ENCODE measurements at regions not wholly inside any gene's neighbourhood (a gene's known extent, or its start where the extent isn't known, plus 50 kb on each side); places are given as distances from the start of the nearest gene placed in this dataset.
"Not testable (repeated sequence)": the region's sequence is repeated elsewhere in the genome, so short reads cannot be mapped to it uniquely, and the experiment has no call there.

DNA sequence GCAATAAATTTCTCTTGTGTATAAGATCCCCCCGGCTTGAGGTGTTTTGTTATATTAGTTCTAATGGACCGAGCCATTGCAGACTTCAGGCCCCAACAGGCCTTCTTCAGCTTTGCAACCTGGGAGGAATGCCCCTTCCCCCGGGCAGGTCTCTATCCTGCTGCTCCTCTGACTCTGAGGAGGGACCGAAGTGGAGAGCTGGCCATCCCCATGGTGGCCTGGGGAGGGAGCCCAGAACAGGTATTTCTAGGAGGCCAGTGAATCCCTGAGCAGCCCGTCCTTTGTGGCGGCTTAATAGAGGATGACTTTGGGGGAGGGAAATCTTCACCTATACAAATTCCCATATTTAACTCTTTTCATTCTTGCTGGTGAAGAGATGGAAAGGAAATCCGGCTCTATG is 715.8 kb upstream of the SOX11 start:
- DNase-seq (ENCODE audit: low spot score) = no peak

DNA sequence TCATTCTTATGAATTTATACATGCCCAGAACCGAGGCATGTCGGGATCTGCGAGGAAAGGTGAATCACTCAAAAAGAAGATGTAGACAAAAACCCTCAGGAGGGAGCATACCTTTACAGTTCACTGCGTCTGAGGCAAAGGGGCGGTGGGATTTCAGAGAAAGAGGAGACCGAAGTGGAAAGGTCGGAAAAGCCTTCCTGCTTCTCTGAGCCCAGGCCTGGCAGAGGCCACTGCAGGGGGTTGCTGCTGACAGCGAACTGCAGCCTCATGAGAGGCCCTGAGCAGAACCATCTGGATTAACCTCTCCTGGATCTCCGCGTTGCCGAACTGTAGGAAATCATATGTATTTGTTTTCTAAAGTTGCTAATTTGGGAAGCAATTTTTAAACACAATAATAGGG is 713.1 kb upstream of the SOX11 start:
- DNase-seq (ENCODE audit: low spot score) = no peak

GRCh38 chr2:4980995-4981394 is 711.2 kb upstream of the SOX11 start:
- no peak for DNase-seq (ENCODE audit: low spot score)

DNA sequence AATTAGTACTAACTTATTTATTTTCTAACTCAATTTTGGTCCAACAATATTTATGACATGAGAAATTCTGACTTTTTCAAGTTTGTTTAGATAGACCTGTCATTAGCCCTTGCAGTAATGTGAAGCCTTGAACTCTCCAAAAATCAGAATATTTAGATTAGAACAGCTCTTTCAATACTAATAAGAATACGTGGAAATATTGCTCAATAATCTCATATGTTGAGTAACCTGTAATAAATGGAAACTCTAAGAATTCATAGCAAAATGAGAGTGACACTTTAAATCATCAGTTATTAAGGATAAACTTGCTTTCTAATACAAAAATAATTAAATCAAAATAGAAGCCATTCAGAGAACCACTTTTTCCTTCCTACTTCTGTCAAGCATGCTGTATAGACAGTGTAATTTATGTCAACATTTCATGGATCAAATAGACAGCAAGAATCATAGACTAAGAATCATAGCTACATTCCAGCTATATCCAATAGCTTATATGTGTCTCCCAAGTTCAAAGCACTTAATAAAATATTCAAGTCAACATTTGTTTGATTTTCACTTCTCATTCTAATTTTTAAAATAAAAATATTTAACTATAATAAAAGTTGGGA is 710.3 kb upstream of the SOX11 start:
- no peak for DNase-seq (ENCODE audit: low spot score)

DNA sequence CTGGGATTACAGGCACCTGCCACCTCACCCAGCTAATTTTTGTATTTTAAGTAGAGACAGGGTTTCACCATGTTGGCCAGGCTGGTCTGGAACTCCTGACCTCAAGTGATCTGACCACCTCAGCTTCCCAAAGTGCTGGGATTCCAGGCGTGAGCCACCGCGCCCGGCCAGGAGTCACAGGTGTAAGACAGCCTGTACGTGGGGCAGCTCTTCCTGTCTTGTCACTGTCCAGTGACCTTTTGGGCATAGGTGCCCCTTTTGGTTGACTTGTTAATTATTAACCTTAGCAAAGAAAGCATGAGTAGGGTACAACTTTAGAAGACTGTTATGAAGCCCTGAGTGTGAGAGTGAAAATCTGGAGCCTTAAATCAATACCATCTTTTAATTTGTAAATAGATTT is 703.7 kb upstream of the SOX11 start:
- DNase-seq (ENCODE audit: low spot score) = not testable (repeated sequence)

DNA sequence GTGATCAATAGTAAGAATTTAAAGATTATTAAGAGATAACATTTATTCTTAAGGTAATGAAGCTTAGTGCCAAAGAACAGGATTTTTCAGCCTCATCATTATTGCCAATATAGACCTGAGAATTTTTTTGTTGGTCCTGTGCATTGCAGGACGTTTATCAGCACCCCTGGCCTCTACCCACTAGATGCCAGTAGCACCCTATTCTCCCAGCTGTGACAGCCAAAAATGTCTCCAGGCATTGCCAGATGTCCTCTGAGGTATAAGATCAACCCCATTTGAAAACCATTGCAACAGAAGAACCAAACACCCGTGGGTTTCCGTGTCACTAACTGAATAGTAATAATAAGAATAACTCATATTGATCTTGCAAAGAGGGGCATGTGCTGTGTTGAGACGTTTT is 700.0 kb upstream of the SOX11 start:
- DNase-seq (ENCODE audit: low spot score) = no peak

GRCh38 chr2:4995466-4995865 is 696.7 kb upstream of the SOX11 start:
- DNase-seq (ENCODE audit: low spot score) = no peak

GRCh38 chr2:5007596-5007995 is 684.6 kb upstream of the SOX11 start:
- DNase-seq (ENCODE audit: low spot score) = no peak

DNA sequence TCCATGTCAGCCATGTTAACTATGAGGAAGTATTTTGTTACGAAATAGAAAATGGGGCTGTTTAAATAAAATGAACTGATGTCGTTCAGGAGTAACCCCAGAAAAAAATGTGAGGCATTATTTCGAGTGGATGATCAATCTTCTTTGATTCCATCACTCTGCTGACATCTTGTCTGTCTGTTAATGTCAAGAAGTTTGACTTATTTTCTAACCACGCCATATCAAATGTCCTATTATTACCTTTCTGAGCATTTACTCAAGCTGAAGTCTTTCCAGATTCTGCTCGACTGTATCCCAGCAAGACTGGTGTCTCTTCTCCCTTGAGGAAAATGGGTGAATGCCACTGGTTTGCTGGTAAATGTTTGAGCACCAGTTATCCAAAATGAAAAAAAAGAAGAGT is 672.9 kb upstream of the SOX11 start:
- DNase-seq (ENCODE audit: low spot score) = no peak

- DNase-seq (ENCODE audit: low spot score) = no peak
These were observed 671.9 kb upstream of the SOX11 start for GRCh38 chr2:5020116-5020875.

GRCh38 chr2:5021136-5021535 is 671.0 kb upstream of the SOX11 start:
- no peak for DNase-seq (ENCODE audit: low spot score)

DNA sequence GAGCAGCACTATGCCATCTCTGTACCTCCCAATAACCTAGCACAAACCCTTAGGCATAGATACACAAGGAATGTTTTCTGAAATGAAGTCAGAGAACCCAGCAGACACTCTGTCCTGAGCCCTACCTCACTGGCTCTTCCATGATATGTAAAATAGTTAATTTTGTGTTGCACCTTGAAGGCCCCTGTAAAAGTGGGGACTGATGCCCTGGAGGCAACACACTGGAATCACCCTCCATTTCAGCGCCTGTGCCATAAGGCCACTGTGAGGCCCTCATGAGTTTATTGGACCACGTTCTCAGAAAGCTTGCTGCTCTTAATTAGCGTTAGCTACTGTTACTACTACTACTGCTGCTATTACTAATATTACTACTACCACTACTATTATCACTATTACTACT is 670.1 kb upstream of the SOX11 start:
- DNase-seq (ENCODE audit: low spot score) = no peak

DNA sequence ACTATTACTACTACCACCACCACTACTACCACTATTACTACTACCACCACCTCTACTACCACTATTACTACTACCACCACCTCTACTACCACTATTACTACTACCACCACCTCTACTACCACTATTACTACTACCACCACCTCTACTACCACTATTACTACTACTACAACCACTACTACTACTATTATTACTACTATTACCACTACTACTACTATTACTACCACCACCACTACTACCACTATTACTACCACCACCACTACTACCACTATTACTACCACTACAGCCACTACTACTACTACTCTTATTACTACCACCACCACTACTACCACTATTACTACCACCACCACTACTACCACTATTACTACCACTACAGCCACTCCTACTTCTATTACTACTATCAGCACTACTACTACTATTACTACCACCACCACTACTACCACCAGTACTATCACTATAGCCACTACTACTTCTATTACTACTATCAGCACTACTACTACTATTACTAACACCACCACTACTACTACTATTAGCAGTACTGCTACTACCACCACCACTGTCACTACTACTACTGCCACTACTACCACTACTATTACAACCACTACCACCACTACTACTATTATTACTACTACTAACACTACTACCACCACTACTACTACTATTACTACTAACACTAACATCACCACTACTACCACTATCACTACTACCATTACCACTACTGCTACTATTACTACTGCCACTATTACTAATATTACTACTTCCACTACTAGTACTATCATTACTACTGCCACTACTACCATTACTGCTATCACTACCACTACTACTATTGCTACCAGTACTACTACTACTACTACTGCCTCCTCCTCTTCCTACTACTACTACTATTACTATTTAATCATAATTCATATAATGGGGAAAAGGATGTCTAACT is 669.2 kb upstream of the SOX11 start:
- DNase-seq (ENCODE audit: low spot score) = not testable (repeated sequence)

DNA sequence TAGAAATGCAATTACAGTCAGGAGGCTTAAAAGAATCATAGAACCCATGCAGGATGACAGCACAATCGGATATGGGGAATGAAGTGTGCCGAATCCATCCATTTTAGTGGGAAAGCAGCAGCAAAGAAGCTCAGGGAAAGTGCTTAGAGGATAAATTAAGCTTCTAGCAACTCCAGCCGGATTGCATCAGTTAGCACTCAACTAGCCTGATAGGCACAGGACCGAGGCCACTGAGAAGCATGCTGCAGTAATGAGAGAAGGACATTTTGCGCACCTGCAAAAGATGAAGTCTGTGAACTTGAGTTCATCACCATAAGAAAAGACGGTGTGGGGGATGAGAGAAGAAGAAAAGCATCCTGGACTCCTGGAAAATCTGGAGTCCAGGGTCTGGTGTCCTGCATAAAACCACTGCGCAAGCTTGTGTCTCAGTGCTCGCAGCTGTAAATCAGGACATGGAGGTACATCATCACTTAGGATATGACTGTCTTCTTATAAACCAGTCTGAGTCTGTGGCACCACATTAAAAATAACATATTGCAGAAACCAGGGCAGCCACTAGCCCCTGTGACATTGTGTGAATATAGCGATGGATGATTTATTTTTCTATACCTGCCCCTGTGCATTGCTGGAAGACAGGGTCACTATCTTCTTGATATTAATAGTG is 665.5 kb upstream of the SOX11 start:
- DNase-seq (ENCODE audit: low spot score) = no peak

- no peak for DNase-seq (ENCODE audit: low spot score)
These were observed 657.1 kb upstream of the SOX11 start for GRCh38 chr2:5035057-5035488.

- DNase-seq (ENCODE audit: low spot score) = no peak
These were observed 655.9 kb upstream of the SOX11 start for GRCh38 chr2:5036256-5036655.

DNA sequence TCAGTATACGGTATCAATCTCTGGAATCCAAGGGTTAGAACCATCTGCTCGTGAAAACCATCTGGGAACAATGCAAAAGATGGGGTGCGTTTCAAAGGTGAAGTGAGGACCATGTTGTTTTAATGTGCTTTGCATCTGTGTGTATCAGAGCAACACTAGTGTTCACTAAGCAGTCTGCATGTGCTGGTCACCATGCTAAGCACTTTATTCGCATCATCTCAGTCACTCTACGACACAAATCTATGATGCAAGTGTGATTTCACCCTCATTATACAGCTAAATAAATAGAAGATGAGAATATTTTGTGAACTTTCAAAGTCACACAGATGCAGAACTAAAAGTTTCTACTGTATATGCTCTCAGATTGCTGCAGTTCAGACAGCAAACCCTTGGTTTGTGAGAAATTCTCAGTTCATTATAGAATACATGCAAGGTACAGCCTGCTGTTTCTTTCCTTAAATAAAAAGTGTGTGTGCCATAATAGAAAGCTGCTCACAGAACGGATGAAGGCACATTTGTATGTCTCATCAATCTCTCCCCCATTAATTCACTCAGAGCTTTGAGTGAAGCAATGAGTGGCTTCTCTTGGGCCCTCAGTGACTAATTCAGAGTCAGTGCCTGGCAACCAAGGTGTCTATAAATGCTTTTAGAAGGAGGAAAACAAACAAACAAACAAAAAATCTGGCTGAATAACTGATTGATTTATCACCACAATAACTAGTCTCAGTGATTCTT is 652.8 kb upstream of the SOX11 start:
- DNase-seq (ENCODE audit: low spot score) = no peak

DNA sequence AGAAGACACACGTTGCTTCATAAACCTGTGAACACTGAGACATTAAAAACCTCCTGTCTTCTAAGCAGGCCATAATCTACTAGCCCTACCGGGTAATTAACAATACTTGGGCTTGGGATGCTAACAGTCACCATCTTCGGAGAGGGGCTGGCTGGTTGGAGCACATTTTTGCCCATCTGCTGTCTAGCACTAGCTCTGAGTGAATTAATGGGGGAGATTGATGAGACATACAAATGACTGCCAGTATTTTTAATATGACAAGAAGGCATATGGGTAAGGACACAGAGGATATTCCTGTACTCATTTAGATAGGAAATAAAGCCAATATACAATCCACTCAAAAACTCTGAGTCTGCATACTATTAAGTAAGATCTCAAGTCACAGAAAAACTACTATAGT is 651.6 kb upstream of the SOX11 start:
- no peak for DNase-seq (ENCODE audit: low spot score)

DNA sequence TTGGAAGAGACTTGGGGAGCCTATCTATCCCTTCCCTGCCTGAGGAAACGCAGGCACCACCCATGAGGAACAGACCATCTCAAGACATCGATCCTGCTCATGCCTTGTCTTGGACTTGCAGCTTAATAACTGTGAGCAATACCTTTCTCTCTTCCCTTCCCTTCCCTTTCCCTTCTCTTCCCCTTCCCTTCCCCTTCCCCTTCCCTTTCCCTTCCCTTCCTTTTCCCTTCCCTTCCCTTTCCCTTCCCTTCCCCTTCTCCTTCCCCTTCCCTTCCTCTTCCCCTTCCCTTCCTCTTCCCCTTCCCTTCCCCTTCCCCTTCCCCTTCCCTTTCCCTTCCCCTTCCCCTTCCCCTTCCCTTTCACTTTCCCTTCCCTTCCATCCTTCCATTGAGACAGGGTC is 650.7 kb upstream of the SOX11 start:
- no peak for DNase-seq (ENCODE audit: low spot score)

DNA sequence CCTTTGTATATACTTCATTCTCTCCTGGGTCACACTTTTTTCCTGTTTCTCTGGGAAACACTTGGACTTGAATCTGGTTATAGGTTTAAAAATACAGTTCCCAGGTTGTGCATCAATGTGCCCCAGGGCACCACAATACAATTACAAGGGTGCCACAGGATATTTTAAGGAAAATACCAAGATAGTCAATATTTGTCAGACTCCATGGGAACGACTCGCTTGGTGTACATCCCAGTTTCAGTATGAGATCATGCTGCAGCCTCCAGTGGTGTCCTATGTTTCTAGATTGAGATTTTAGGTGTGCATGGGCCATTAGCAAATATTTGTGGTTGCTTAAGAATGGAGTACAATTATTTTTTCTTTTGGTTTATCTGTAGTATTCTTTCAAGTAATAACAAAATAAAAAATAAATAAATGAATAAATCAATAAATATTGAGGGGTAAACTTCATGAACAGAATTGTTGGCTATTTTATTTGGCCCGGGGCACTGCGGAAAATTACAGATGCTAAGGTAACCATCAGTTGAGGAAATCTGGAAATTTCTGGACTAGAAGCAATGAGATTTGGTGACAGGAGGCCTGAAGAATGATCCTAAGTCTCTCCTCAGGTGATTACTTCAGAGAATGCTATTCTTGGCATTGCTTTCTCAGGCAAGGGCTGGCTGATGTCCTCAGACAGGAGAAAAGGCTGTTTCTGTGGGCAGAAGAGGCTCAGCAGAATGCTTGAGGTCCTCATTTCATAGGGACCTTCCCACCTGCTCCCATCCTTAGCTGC is 649.3 kb upstream of the SOX11 start:
- DNase-seq (ENCODE audit: low spot score) = no peak
